ENCODE measurements at regions not wholly inside any gene's neighbourhood (a gene's known extent, or its start where the extent isn't known, plus 50 kb on each side); places are given as distances from the start of the nearest gene placed in this dataset.
"Not testable (repeated sequence)": the region's sequence is repeated elsewhere in the genome, so short reads cannot be mapped to it uniquely, and the experiment has no call there.

DNA sequence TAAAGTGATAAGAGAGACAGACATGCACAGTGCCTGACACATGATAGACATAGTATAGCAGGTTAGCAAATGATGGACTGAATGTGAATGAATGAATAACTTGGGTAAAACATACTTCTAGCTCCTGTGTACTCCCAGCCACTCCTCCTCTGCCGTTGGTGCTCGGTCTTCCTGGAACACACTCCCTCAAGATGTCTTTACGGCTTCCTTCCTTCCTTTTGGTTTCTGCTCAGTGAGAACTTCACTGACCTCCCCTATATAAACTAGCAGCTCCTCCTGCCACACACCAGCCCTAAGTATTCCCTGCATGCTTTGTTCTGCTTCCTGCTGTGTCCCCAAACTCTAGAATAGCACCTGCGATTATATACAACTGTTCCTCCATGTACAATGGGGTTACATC, 50.2 kb downstream of the RAD54L2 start:
- no peak for DNase-seq (ENCODE audit: low spot score)

DNA sequence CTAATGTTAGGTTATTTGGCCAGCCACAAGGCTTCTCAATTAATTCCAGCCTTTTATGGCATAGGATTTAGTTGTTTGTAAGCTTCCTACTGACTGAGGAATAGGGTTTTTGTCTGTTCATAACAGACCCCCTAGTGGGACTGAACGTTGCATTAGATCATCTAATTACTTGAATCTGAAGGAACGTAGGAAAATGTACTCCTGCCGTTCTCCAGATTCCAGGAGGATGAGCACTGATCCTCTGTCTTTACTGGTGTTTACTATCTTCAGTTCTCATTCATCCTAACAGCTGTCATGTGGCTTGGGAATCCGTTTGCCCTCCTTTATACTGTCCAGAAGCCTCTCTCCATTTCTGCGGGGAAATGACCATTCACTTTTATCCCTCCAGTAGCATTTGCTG, 52.7 kb downstream of the RAD54L2 start:
- peak; percentile 91 for DNase-seq (ENCODE audit: low spot score)

DNA sequence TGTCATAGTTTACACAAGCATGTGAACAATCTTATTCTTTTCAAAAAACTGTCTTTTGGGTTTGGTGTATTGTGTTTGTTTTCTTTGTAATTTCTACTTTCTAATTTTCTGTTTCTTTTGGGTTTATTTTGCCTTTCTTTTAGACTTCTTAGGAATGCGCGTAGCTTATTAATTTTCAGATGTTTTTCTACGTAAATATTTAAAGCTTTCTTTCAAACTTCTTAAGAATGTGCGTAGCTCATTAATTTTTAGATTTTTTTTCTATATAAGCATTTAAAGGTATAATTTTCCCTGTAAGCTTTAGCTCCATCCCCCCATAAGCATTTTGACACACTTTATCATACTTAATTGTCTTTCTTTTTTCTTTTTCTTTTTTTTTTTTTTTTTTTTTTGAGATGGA, 55.2 kb downstream of the RAD54L2 start:
- DNase-seq (ENCODE audit: low spot score) = no peak

DNA sequence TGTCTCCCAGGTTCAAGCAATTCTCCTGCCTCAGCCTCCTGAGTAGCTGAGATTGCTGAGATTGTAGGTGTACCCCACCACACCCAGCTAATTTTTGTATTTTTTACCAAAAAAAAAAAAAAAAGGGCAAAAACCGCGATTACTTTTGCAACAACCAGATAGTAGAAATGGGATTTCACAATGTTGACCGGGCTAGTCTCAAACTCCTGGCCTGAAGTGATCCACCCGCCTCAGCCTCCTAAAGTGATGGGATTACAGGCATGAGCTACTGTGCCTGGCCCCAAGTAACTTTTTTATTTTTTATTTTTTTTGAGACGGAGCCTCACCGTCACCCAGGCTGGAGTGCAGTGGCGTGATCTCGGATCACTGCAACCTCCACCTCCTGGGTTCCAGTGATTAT, 61.1 kb downstream of the RAD54L2 start:
- DNase-seq (ENCODE audit: low spot score) = not testable (repeated sequence)

DNA sequence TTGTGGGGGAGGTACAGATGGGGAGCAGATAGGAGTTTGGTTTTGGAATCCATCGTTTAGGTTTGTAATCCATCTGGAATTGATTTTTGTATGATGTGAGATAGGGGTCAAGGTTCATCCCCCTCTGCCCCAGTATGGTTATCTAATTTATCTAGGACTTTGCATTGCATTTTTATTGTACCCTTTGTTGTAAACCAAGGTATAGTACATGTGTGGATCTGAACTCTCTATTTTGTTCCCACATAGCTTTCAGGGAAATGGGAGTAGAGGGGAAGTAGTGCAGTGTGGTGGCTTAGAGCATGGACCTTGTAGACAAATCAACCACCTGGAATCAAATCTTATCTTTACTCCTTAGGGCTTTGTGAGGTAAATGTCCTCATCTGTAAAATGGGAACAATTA, 65.7 kb downstream of the RAD54L2 start:
- no peak for DNase-seq (ENCODE audit: low spot score)

DNA sequence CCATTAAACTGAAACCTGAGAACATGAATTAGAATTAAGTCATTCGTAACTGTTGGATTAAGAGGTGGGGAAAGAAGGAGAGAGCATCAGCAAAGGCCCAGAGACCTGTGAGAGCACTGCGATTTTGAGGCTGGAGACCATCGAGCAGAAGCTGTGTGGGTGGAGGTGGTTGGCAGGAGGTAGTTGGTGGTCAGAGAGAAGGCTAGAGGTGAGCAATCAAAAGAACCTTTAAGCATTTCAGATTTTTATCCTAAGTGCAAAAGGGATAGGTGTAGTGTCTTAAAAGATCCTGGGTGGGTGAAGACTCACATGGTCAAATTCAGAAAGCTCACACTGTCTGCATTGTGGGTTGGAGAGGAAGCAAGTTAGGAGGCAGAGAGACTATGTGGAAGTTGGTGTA, 65.1 kb upstream of the TEX264 start:
- no peak for DNase-seq (ENCODE audit: low spot score)

DNA sequence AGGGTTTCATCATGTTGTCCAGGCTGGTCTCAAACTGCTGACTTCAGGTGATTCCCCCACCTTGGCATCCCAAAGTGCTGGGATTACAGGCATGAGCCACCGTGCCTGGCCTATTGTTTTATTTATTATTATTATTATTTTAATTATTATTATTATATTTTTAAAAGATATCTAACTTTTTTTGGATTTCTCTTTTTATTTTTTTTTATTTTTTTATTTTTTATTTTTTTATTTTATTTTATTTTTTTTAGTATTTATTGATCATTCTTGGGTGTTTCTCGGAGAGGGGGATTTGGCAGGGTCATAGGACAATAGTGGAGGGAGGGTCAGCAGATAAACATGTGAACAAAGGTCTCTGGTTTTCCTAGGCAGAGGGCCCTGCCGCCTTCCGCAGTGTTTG, 64.2 kb upstream of the TEX264 start:
- DNase-seq (ENCODE audit: low spot score) = not testable (repeated sequence)

DNA sequence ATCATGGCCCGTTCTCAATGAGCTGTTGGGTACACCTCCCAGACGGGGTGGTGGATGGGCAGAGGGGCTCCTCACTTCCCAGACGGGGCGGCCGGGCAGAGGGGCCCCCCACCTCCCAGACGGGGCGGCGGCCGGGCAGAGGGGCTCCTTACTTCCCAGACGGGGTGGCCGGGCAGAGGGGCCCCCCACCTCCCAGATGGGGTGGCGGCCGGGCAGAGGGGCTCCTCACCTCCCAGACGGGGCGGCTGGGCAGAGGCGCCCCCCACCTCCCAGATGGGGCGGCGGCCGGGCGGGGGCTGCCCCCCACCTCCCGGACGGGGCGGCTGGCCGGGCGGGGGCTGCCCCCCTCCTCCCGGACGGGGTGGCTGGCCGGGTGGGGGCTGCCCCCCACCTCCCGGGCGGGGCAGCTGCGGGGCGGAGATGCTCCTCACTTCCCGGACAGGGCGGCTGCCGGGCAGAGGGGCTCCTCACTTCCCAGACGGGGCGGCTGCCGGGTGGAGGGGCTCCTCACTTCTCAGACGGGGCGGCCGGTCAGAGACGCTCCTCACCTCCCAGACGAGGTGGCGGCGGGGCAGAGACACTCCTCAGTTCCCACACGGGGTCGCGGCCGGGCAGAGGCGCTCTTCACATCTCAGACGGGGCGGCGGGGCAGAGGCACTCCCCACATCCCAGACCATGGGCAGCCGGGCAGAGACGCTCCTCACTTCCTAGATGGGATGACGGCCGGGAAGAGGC, 63.3 kb upstream of the TEX264 start:
- DNase-seq (ENCODE audit: low spot score) = not testable (repeated sequence)

DNA sequence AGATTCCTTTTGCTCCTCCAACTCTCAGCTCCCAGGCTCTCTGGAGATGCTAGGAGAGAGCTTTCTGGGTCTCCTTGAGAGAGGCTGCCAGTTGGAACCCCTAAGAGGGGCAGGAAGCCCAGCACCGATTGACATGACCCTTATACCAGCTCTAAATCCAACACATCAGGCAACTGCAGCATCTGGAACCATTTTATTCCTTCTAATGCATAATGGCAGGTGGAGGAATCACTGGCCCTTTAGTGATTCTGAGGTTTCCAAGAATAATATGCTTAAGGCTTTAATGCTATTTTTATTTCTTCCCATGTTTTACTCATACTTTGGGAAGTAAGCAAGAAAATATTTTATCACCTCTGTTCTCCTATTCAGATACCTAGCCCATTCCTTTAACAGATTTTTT, 60.3 kb upstream of the TEX264 start:
- no peak for DNase-seq (ENCODE audit: low spot score)

DNA sequence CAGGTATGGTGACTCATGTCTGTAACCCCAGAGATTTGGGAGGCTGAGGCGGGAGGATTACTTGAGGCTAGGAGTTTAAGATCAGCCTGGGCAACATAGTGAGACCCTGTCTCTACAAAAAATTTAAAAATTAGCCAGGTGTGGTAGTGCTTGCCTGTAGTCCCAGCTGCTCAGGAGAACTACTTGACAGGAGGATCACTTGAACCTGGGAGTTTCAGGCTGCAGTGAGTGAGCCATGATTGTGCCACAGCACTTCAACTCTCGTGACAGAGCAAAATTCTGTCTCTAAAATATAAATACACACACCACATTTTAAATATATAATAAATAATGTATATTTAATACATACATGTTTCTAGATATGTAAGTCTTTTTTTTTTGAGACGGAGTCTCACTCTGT, 53.5 kb upstream of the TEX264 start:
- DNase-seq (ENCODE audit: low spot score) = no peak

DNA sequence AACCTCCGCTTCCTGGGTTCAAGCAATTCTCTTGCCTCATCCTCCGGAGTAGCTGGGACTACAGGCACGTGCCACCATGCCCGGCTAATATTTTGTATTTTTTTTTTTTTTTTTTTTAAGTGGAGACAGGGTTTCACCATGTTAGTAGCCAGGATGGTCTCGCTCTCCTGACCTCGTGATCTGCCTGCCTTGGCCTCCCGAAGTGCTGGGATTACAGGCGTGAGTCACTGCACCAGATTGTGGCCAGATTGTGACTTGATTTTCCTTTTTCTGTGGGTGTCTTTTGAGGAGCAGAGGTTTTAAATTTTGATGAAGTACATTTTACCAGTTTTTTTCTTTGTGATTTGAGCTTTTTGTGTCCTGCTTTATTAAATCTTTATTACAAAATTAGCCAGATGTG, 53.0 kb upstream of the TEX264 start:
- not testable (repeated sequence) for DNase-seq (ENCODE audit: low spot score)

DNA sequence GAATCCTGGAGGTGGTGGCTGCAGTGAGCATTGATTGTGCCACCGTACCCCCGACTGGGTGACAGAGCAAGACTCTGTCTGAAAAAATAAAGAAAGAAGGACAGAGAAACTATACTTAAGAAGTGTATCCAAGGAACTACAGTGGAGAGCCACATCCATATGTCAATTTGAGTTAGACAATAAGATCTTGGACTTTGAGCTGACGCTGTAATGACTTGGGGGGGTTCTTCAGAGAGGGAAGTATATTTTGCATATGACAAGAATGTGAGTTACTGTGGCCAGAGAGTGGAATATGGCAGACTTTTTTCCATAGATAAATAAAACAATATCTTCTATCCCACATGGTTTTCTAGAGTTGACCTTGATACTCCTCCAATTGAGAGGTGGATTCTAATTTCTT, 52.6 kb upstream of the TEX264 start:
- no peak for DNase-seq (ENCODE audit: low spot score)

DNA sequence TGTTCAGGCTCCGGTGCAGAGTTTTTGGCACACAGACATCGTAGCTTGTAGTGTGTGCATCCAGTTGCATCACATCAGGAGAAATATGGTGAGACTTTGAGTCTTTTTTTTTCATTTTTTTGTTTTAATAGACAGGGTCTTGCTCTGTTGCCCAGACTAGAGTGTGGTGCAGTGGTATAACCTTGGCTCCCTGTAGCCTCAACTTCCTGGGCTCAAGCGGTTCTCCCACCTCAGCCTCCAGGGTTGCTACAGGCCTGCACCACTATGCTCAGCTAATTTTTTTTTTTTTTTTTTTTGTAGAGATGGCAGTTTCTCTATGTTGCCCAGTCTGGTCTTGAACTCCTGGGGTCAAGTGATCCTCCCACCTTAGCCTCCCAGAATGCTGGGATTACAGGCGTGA, 51.1 kb upstream of the TEX264 start:
- no peak for DNase-seq (ENCODE audit: low spot score)

DNA sequence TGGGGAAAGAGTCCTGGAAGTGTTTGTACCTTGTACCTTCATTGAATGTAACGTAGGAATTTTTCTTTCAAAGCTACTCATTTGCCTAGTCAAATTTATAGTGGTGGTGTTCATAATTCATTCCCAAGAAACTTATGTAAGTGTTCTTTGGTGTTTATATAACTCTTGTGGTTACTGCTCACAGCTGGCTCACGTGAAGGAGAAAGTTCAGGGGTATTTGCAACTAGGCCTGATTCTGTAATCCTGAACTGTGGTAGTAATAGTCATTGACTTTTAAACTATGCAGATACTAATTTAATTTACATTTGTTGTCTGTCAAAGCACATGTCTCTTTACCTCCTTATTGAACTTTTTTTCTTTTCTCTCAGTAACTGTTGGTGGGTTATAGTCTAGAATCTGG, 50.5 kb upstream of the TEX264 start:
- DNase-seq (ENCODE audit: low spot score) = no peak

DNA sequence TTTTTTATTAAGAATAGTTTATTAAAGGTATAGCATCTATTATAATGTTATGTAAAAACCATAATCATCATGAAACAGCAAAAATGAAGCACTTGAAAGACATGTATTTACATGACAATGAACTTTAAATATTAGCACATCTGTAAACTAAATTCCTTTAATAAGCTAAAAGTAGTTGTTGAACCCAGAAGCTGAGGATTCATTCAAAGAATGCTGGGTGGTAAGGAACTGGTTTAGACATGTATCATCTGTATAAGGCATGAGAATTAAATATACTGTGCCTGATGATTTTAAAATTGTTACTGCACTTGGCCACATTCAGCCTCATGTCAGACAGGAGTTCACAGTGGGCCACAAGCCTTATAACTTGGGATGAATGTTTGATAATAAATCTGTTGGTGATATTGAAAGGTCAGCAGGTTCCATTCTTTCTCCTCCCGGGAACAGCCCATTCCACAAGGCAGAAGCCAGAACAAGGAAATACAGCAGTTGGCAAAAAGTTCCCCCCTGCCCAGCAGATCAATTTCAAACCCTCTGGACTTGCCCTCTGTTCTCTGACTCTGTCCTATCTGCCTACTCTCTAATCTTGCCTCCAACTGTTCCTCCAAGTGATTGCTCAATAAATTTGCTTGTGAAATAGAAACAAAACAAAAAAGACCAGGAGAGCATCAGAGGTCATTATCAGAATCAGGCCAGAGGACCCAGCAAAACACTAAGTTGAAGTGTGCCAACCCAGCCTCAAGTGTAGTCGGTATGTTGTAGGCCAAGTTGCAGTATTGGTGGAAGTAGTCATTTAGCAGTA, 49.8 kb upstream of the TEX264 start:
- no peak for DNase-seq (ENCODE audit: low spot score)
